ENCODE measurements at regions not wholly inside any gene's neighbourhood (a gene's known extent, or its start where the extent isn't known, plus 50 kb on each side); places are given as distances from the start of the nearest gene placed in this dataset.
A peak's percentile ranks its signal among the peaks of the same experiment; 100 is the strongest.
"Not testable (repeated sequence)": the region's sequence is repeated elsewhere in the genome, so short reads cannot be mapped to it uniquely, and the experiment has no call there.

DNA sequence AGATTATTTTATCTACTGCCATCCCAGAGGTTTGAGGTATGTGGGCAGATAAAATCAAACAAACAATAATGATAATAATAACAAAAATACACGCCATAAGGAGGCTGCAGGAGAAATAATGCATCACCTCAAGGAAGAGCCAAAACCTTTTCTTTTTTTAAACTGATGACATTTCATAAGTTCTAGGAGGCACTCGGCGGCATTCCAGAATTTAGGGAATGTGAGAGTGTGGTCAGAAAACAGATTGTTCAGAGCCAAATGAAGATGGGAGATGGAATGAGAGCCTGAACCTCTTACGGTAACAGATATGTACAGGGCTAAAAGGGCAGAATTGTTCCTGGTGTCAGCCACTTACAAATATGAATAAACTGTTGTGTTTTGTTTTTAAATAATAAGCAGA is 615.0 kb upstream of the CHD1 start:
- Histone ChIP-seq H3K36me3 (no peaks in the 10 kb centered on the region), H3K4me1 (no peaks in the 10 kb centered on the region), H3K4me3 (no peak overlapping the region), H3K9me3 (no peaks in the 10 kb centered on the region), H3K27ac (no peak overlapping the region), H3K27me3 (no peaks in the 10 kb centered on the region)
- intact Hi-C loops (cut with DNase I), result no loop called here
- no peak for TF ChIP-seq POLR2A (IDR thresholded peaks at IDR 0.05)
- TF ChIP-seq, protein P1, sequence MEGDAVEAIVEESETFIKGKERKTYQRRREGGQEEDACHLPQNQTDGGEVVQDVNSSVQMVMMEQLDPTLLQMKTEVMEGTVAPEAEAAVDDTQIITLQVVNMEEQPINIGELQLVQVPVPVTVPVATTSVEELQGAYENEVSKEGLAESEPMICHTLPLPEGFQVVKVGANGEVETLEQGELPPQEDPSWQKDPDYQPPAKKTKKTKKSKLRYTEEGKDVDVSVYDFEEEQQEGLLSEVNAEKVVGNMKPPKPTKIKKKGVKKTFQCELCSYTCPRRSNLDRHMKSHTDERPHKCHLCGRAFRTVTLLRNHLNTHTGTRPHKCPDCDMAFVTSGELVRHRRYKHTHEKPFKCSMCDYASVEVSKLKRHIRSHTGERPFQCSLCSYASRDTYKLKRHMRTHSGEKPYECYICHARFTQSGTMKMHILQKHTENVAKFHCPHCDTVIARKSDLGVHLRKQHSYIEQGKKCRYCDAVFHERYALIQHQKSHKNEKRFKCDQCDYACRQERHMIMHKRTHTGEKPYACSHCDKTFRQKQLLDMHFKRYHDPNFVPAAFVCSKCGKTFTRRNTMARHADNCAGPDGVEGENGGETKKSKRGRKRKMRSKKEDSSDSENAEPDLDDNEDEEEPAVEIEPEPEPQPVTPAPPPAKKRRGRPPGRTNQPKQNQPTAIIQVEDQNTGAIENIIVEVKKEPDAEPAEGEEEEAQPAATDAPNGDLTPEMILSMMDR (IDR thresholded peaks at IDR 0.05), result no peak
- 50% methylated on average over 4 of the region's 4 CpGs for WGBS (ENCODE audit: insufficient coverage, low coverage, low lambda C conversion rate, missing lambda C conversion rate)
- DNase-seq (no peak), ATAC-seq (no peak)

DNA sequence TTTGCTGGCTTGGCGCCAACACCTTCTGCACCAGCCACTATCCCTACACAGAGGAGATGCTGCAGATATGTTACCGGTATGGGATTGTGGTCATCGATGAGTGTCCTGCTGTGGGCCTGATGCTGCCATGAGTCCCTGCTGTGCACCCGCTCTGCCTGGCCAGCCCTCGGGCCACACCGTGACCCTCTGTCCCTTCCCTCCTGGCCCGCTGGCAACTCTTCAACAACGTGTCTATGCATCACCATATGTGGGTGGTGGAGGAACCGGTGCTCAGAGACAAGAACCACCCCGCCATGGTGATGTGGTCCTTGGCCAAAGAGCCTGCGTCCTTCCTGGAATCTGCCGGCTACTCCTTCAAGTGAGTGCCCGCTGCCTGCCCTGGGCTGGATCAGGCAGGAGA is 605.4 kb upstream of the CHD1 start:
- ATAC-seq (peak in 1 of 4 donors; percentile 40), DNase-seq (peak in 1 of 3 donors; percentile 41)
- H3K9me3 ChIP-seq; H3K4me3 ChIP-seq; intact Hi-C loops (cut with DNase I); H3K36me3 ChIP-seq; H3K27me3 ChIP-seq; H3K4me1 ChIP-seq; H3K27ac ChIP-seq: not testable (repeated sequence)
- 90% methylated on average over 4 of the region's 13 CpGs for WGBS (ENCODE audit: insufficient coverage, low coverage, low lambda C conversion rate, missing lambda C conversion rate)

- H3K27ac ChIP-seq; DNase-seq; H3K4me1 ChIP-seq; ATAC-seq; H3K36me3 ChIP-seq; H3K9me3 ChIP-seq; H3K27me3 ChIP-seq; intact Hi-C loops (cut with DNase I); H3K4me3 ChIP-seq: not testable (repeated sequence)
- WGBS (ENCODE audit: insufficient coverage, low coverage, low lambda C conversion rate, missing lambda C conversion rate), result 80% methylated on average over 1 of the region's 1 CpG
Observed at GRCh38 chr5:99521666-99522065, 592.9 kb upstream of the CHD1 start.

DNA sequence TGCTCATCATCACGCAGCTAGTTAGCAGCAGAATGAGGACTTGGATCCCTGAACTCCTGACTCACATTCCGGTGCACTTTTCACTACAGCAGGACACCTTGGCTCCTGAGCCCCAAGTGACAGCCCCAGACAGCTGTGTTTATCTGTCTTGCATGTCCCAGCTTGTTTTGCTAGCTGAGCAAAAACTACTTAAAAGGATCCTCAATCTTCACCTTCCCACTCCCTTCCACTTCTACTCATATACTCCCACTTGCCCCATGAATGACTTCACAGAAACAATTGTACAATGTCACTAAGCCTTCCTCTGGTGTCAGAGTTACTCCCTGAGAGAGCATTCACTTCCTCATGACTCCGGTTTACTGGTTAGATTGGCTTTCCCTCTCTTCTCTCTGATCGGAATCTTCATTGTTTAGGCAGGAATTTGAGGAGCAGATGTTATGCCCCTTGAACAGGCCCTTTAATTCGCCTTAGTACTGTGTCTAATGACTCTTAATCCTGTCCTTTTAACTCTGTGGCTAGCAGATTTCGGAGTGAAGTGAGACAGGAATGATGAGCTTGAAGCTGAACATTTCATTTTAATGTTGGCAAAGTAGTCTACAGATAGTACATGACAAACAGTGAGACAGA is 587.2 kb upstream of the CHD1 start:
- ATAC-seq; H3K9me3 ChIP-seq; H3K27ac ChIP-seq; H3K4me1 ChIP-seq; intact Hi-C loops (cut with DNase I); DNase-seq; H3K36me3 ChIP-seq; H3K27me3 ChIP-seq; H3K4me3 ChIP-seq: not testable (repeated sequence)
- 23% methylated on average over 4 of the region's 6 CpGs for whole genome bisulfite sequencing (ENCODE audit: insufficient coverage, low coverage, low lambda C conversion rate, missing lambda C conversion rate)

- H3K27ac ChIP-seq; intact Hi-C loops (cut with DNase I); H3K4me3 ChIP-seq; ATAC-seq; H3K27me3 ChIP-seq; H3K4me1 ChIP-seq; H3K9me3 ChIP-seq; H3K36me3 ChIP-seq; DNase-seq: not testable (repeated sequence)
- 41% methylated on average over 1 of the region's 1 CpG for WGBS (ENCODE audit: insufficient coverage, low coverage, low lambda C conversion rate, missing lambda C conversion rate)
Observed at GRCh38 chr5:99510237-99510866, 581.5 kb upstream of the CHD1 start.

DNA sequence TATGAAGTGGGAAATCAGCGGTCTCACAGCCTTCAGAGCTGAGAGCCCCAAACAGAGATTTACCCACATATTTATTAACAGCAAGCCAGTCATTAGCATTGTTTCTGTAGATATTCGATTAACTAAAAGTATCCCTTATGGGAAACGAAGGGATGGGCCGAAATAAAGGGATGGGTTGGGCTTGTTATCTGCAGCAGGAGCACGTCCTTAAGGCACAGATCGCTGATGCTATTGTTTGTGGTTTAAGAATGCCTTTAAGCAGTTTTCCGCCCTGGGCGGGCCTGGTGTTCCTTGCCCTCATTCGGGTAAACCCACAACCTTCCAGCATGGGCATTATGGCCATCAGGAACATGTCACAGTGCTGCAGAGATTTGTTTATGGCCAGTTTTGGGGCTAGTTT is 580.3 kb upstream of the CHD1 start:
- WGBS (ENCODE audit: insufficient coverage, low coverage, low lambda C conversion rate, missing lambda C conversion rate), result 61% methylated on average over 7 of the region's 9 CpGs
- H3K27me3 ChIP-seq; intact Hi-C loops (cut with DNase I); H3K36me3 ChIP-seq; DNase-seq; H3K4me3 ChIP-seq; H3K4me1 ChIP-seq; H3K27ac ChIP-seq; ATAC-seq; H3K9me3 ChIP-seq: not testable (repeated sequence)

- H3K4me1 ChIP-seq; H3K27ac ChIP-seq; H3K36me3 ChIP-seq; ATAC-seq; H3K27me3 ChIP-seq; DNase-seq; intact Hi-C loops (cut with DNase I); H3K4me3 ChIP-seq; H3K9me3 ChIP-seq: not testable (repeated sequence)
- WGBS (ENCODE audit: insufficient coverage, low coverage, low lambda C conversion rate, missing lambda C conversion rate), result 40% methylated on average over 4 of the region's 4 CpGs
Observed at GRCh38 chr5:99495456-99495855, 566.6 kb upstream of the CHD1 start.

DNA sequence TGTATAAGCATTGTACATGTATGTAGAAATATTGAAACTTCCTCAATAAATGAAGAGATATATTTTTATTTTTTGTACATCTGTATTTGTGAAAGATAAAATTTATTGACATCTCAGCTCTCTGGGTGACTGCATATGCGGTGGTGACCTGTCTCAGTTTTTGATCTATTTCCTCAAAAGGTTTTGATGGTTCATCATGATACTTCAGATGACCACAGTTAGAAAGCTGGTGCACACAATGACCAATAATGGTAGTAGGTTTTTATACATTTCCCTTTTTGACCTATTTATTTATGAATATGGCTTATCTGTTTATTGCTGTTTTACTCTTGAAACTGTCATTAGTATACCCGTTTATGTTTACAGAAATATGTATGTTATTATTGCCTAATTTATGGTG is 549.6 kb upstream of the CHD1 start:
- DNase-seq; H3K9me3 ChIP-seq; ATAC-seq; H3K4me1 ChIP-seq; intact Hi-C loops (cut with DNase I); H3K36me3 ChIP-seq; H3K4me3 ChIP-seq; H3K27ac ChIP-seq; H3K27me3 ChIP-seq: not testable (repeated sequence)
- WGBS (ENCODE audit: insufficient coverage, low coverage, low lambda C conversion rate, missing lambda C conversion rate), result 55% methylated on average over 2 of the region's 2 CpGs

- H3K4me3 ChIP-seq; ATAC-seq; intact Hi-C loops (cut with DNase I); DNase-seq; H3K4me1 ChIP-seq; H3K27me3 ChIP-seq; H3K27ac ChIP-seq; H3K36me3 ChIP-seq; H3K9me3 ChIP-seq: not testable (repeated sequence)
- 34% methylated on average over 4 of the region's 4 CpGs for WGBS (ENCODE audit: insufficient coverage, low coverage, low lambda C conversion rate, missing lambda C conversion rate)
Observed at GRCh38 chr5:99473328-99473727, 544.5 kb upstream of the CHD1 start.

DNA sequence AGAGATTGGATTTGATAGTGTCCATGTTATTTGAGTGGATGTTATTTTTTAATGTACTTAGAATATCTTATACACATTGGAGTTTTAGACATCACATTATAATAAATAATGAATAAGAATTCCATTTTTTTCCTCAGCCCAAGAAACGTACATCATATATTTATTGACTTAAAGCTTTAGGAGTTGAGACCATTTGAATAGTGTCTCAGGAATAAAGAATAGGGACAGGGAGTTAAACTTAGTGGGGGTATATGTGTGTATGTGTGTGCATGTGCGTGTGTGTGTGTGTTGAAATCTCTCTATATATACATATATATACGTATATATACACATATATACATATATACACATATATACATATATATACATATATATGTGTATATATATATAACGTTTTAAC is 542.9 kb upstream of the CHD1 start:
- WGBS (ENCODE audit: insufficient coverage, low coverage, low lambda C conversion rate, missing lambda C conversion rate), result 45% methylated on average over 4 of the region's 4 CpGs
- H3K4me1 ChIP-seq; intact Hi-C loops (cut with DNase I); ATAC-seq; H3K9me3 ChIP-seq; H3K36me3 ChIP-seq; H3K4me3 ChIP-seq; H3K27me3 ChIP-seq; DNase-seq; H3K27ac ChIP-seq: not testable (repeated sequence)

GRCh38 chr5:99471178-99471577 is 542.4 kb upstream of the CHD1 start:
- 43% methylated on average over 1 of the region's 1 CpG for WGBS (ENCODE audit: insufficient coverage, low coverage, low lambda C conversion rate, missing lambda C conversion rate)
- H3K9me3 ChIP-seq; H3K27me3 ChIP-seq; H3K4me3 ChIP-seq; ATAC-seq; DNase-seq; H3K4me1 ChIP-seq; intact Hi-C loops (cut with DNase I); H3K36me3 ChIP-seq; H3K27ac ChIP-seq: not testable (repeated sequence)
